ENCODE measurements at regions not wholly inside any gene's neighbourhood (a gene's known extent, or its start where the extent isn't known, plus 50 kb on each side); places are given as distances from the start of the nearest gene placed in this dataset.

- H3K27ac ChIP-seq = no peak overlapping the region
- no peak for TF ChIP-seq POLR2A (IDR thresholded peaks at IDR 0.05)
- TF ChIP-seq, protein P1, sequence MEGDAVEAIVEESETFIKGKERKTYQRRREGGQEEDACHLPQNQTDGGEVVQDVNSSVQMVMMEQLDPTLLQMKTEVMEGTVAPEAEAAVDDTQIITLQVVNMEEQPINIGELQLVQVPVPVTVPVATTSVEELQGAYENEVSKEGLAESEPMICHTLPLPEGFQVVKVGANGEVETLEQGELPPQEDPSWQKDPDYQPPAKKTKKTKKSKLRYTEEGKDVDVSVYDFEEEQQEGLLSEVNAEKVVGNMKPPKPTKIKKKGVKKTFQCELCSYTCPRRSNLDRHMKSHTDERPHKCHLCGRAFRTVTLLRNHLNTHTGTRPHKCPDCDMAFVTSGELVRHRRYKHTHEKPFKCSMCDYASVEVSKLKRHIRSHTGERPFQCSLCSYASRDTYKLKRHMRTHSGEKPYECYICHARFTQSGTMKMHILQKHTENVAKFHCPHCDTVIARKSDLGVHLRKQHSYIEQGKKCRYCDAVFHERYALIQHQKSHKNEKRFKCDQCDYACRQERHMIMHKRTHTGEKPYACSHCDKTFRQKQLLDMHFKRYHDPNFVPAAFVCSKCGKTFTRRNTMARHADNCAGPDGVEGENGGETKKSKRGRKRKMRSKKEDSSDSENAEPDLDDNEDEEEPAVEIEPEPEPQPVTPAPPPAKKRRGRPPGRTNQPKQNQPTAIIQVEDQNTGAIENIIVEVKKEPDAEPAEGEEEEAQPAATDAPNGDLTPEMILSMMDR (IDR thresholded peaks at IDR 0.05) = no peak
- no peaks in the 10 kb centered on the region for H3K27me3 ChIP-seq
- no peak overlapping the region for H3K4me3 ChIP-seq
- no peaks in the 10 kb centered on the region for H3K9me3 ChIP-seq
- no peaks in the 10 kb centered on the region for H3K4me1 ChIP-seq
- DNase-seq = no peak
- 58 to 65% methylated on average over 7 to 16 of the region's 16 CpGs for WGBS, 2 donors
- ATAC-seq = no peak
- intact Hi-C loops (cut with DNase I) = no loop called here
- H3K36me3 ChIP-seq (replicated peaks in 1 of 2; ENCODE audit: insufficient read depth in 1 of 2, low read depth in 2 of 2) = no peaks in the 10 kb centered on the region
Observed at GRCh38 chr13:19059016-19059780, 122.4 kb downstream of the TUBA3C start.

DNA sequence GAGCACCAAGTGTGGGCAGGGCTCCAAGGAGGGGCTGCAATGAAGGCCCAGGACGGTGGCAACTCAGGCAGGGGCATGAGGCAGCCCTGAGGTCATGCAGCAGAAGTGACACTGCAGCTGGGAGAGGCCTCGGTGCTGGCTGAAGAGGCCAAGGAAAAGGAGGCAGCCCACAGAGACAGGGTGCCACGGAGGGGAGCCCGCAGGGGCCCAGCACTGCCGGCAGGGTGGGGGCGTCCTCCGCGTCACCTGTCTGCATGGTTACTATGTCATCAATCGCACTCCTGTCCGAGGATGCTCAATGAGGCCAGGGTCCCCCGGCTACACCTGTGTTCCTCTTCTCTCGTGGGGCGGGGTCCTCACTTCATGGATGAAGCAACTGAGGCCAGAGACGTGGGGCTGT is 123.1 kb downstream of the TUBA3C start:
- H3K27me3 ChIP-seq = no peaks in the 10 kb centered on the region
- ATAC-seq (no peak), DNase-seq (no peak)
- no peak overlapping the region for H3K4me3 ChIP-seq
- no peaks in the 10 kb centered on the region for H3K4me1 ChIP-seq
- TF ChIP-seq POLR2A (IDR thresholded peaks at IDR 0.05) = no peak
- TF ChIP-seq, protein P1 (IDR thresholded peaks at IDR 0.05) = no peak
- WGBS, 2 donors = 62 to 69% methylated on average over 6 to 14 of the region's 14 CpGs
- intact Hi-C loops (cut with DNase I) = no loop called here
- H3K36me3 ChIP-seq (replicated peaks in 1 of 2; ENCODE audit: insufficient read depth in 1 of 2, low read depth in 2 of 2) = no peaks in the 10 kb centered on the region
- H3K9me3 ChIP-seq = no peaks in the 10 kb centered on the region
- no peak overlapping the region for H3K27ac ChIP-seq

DNA sequence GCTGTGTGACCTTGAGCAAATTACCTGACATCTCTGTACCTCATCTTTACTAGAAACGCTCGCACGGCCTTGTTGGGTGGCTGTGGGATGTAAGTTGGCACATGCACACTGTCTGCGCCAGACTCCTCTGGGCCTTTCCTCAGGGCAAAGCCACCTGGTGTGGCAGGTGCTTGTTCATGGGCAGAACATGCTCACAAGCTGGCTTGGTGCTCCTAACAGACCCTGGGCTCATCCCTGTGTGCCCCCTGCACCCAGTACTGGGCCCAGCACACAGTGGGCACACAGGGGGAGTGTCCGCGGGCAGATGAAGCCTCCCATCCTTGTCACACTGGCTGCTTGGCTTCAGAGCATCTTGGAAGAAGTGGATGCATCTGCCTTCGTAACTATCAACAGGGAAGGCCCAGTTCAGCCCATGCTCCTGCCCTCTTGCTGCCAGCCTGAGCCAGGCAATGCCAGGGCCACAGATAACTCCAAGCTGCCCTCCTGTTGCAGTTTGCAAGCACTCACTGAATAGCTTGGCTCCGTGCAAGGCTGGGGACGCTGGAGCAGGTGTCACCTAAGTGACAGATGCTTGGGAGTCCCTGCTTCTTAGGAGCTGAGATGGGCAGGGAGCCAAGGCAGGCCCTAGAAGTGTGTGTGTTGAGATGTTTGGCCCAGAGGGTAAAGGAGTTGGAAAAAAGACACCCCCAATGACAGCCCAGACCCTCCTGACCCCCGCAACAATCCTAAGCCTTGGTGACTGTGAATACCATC is 123.9 kb downstream of the TUBA3C start:
- DNase-seq (no peak), ATAC-seq (no peak)
- H3K27me3 ChIP-seq = no peaks in the 10 kb centered on the region
- H3K9me3 ChIP-seq = no peaks in the 10 kb centered on the region
- WGBS, 2 donors = 73 to 77% methylated on average over 9 to 10 of the region's 10 CpGs
- no peak for TF ChIP-seq POLR2A (IDR thresholded peaks at IDR 0.05)
- TF ChIP-seq, protein P1 (IDR thresholded peaks at IDR 0.05) = no peak
- no peaks in the 10 kb centered on the region for H3K4me1 ChIP-seq
- H3K36me3 ChIP-seq (replicated peaks in 1 of 2; ENCODE audit: insufficient read depth in 1 of 2, low read depth in 2 of 2) = no peaks in the 10 kb centered on the region
- no peak overlapping the region for H3K27ac ChIP-seq
- H3K4me3 ChIP-seq = no peak overlapping the region
- intact Hi-C loops (cut with DNase I) = no loop called here

GRCh38 chr13:19056984-19057490 is 124.6 kb downstream of the TUBA3C start:
- no peak for TF ChIP-seq POLR2A (IDR thresholded peaks at IDR 0.05)
- TF ChIP-seq, protein P1 (IDR thresholded peaks at IDR 0.05) = no peak
- Histone ChIP-seq H3K4me3 (no peak overlapping the region), H3K4me1 (no peaks in the 10 kb centered on the region), H3K27ac (no peak overlapping the region), H3K27me3 (no peaks in the 10 kb centered on the region), H3K9me3 (no peaks in the 10 kb centered on the region), H3K36me3 (replicated peaks in 1 of 2; ENCODE audit: insufficient read depth in 1 of 2, low read depth in 2 of 2) (no peaks in the 10 kb centered on the region)
- 68 to 78% methylated on average over 9 to 12 of the region's 12 CpGs for WGBS, 2 donors
- DNase-seq (no peak), ATAC-seq (no peak)
- intact Hi-C loops (cut with DNase I) = no loop called here
